Upper lobe of right lung (tissue), 1 donor: ENCODE measurements at regions not wholly inside any gene's neighbourhood (a gene's known extent, or its start where the extent isn't known, plus 50 kb on each side); places are given as distances from the start of the nearest gene placed in this dataset.

Experiments used
- ATAC-seq: fragments of 200-7000 bp; cut with Tn5 transposase; one replicate; pipeline ENCODE4 v1.9.1; 2020; ENCODE audit warnings: mild to moderate bottlenecking, moderate library complexity
- DNase-seq: peaks from one replicate; pipeline ENCODE4 v3.0.0-alpha.2; 2020
- H3K27ac ChIP-seq: fragments of 200-600 bp; one replicate; pipeline ENCODE4 v1.8.0; 2022
- H3K27me3 ChIP-seq: fragments of 200-600 bp; one replicate; pipeline ENCODE4 v1.8.0; 2022; ENCODE audit warnings: mild to moderate bottlenecking
- H3K36me3 ChIP-seq: fragments of 200-600 bp; one replicate; pipeline ENCODE4 v1.8.0; 2022
- H3K4me1 ChIP-seq: fragments of 200-600 bp; one replicate; pipeline ENCODE4 v1.8.0; 2022
- H3K4me3 ChIP-seq: fragments of 200-600 bp; one replicate; pipeline ENCODE4 v1.8.0; 2022; ENCODE audit warnings: mild to moderate bottlenecking
- H3K9me3 ChIP-seq: fragments of 200-600 bp; one replicate; pipeline ENCODE4 v1.8.0; 2022
- intact Hi-C: fragments of 100-400 bp; cut with DNase I; formaldehyde crosslinking; loops from one replicate; pipeline ENCODE4 v1.11.0; 2022
- TF ChIP-seq, protein P1 (sequence below): fragments of 200-600 bp; IDR thresholded peaks from one replicate; pipeline ENCODE4 v1.8.0; 2022; ENCODE audit warnings: antibody characterized with exemption
- donor health status: DM: no; HTN: yes; CAD: no; lungs with severe emphysema.

DNA sequence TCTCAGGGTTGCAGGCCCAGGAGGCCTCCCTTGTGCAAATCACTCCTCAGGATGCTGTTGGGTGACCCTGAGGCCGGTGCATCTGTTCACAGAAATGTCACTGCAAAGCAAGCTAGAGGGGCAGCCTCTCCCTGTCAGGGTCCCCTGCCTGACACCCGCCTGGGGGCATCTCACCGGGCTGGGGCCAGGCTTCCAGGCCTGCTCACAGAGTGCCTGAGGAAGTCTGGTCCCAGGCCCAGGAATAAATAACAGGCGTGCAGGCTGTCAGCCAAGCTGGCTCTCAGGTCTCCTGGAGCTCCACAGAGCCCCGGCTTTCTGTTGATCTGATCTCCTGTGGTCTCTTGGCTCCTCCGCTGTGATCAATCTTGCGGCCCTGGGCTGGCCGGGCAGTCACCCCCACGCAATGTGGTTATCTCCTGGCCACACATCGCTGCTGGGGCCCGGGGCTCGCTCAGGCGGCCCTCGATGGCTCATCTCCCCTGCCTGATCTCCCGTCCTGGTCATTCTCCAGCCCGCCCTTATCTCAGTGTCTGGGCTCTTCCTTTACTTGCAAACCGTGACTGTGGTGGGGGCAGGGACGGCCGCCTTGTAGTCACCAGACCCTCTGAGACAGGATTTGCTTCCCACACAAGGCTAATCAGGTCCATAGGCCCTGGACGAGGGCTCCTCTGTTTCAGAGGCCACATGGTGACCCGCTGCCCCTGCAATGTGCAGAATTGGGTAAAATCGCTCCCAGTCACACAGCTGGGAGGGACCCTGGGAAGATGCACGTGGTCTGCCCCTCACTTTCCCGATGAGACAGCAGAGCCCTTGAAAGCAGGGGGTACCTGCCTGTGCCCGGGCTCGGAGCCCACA, 231.2 kb upstream of the GSE1 start:
- ATAC-seq (peak; percentile 20), DNase-seq (no peak)
- no peaks in the 10 kb centered on the region for H3K27me3 ChIP-seq
- intact Hi-C loops, result no loop called here
- H3K4me3 ChIP-seq, result no peak overlapping the region
- H3K27ac ChIP-seq, result no peak overlapping the region
- peaks cover 20% of the 10 kb centered on the region for H3K4me1 ChIP-seq
- no peaks in the 10 kb centered on the region for H3K9me3 ChIP-seq
- TF ChIP-seq, protein P1, sequence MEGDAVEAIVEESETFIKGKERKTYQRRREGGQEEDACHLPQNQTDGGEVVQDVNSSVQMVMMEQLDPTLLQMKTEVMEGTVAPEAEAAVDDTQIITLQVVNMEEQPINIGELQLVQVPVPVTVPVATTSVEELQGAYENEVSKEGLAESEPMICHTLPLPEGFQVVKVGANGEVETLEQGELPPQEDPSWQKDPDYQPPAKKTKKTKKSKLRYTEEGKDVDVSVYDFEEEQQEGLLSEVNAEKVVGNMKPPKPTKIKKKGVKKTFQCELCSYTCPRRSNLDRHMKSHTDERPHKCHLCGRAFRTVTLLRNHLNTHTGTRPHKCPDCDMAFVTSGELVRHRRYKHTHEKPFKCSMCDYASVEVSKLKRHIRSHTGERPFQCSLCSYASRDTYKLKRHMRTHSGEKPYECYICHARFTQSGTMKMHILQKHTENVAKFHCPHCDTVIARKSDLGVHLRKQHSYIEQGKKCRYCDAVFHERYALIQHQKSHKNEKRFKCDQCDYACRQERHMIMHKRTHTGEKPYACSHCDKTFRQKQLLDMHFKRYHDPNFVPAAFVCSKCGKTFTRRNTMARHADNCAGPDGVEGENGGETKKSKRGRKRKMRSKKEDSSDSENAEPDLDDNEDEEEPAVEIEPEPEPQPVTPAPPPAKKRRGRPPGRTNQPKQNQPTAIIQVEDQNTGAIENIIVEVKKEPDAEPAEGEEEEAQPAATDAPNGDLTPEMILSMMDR, result no peak
- H3K36me3 ChIP-seq, result no peaks in the 10 kb centered on the region

DNA sequence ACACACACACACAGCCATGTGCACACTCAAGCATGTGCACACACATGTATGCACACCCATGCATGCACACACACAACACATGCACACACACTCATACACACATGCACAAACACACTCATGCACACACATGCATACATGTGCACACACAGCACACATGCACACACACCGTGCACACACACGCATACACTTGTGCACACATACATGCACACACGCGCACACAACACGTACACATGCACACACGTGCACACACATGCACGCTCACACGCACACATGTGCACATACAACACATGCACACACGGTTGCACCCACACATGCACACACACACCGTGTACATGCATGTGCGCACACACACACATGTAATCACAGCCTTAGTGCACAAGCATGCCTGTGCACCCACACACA, 230.4 kb upstream of the GSE1 start:
- H3K27ac ChIP-seq, result no peak overlapping the region
- intact Hi-C loops, result no loop called here
- H3K36me3 ChIP-seq, result no peaks in the 10 kb centered on the region
- TF ChIP-seq, protein P1, result no peak
- no peak for DNase-seq
- ATAC-seq, result no peak
- no peaks in the 10 kb centered on the region for H3K27me3 ChIP-seq
- no peaks in the 10 kb centered on the region for H3K9me3 ChIP-seq
- H3K4me1 ChIP-seq, result peaks cover 20% of the 10 kb centered on the region
- no peak overlapping the region for H3K4me3 ChIP-seq

- ATAC-seq, result no peak
These were observed 229.0 kb upstream of the GSE1 start for GRCh38 chr16:85383836-85384832.

GRCh38 chr16:85384833-85385462, 228.2 kb upstream of the GSE1 start:
- no peak for ATAC-seq
- Histone ChIP-seq H3K4me1 (peaks cover 17% of the 10 kb centered on the region), H3K27me3 (no peaks in the 10 kb centered on the region), H3K27ac (no peak overlapping the region), H3K4me3 (no peak overlapping the region), H3K9me3 (no peaks in the 10 kb centered on the region), H3K36me3 (no peaks in the 10 kb centered on the region)
- TF ChIP-seq, protein P1, result no peak
- DNase-seq, result peak; percentile 62
- intact Hi-C loops, result no loop called here

More at GRCh38 chr16:85383836-85384832, 229.0 kb upstream of the GSE1 start:
- no peak overlapping the region for H3K4me3 ChIP-seq
- TF ChIP-seq, protein P1, result no peak
- intact Hi-C loops, result no loop called here
- H3K27me3 ChIP-seq, result no peaks in the 10 kb centered on the region
- no peak overlapping the region for H3K27ac ChIP-seq
- H3K9me3 ChIP-seq, result no peaks in the 10 kb centered on the region
- peak; percentile 55 for DNase-seq
- peaks cover 17% of the 10 kb centered on the region for H3K4me1 ChIP-seq
- no peaks in the 10 kb centered on the region for H3K36me3 ChIP-seq
